ENCODE measurements at regions not wholly inside any gene's neighbourhood (a gene's known extent, or its start where the extent isn't known, plus 50 kb on each side); places are given as distances from the start of the nearest gene placed in this dataset.

- intact Hi-C loops (cut with micrococcal nuclease): no loop called here
- TF ChIP-seq, protein P1, sequence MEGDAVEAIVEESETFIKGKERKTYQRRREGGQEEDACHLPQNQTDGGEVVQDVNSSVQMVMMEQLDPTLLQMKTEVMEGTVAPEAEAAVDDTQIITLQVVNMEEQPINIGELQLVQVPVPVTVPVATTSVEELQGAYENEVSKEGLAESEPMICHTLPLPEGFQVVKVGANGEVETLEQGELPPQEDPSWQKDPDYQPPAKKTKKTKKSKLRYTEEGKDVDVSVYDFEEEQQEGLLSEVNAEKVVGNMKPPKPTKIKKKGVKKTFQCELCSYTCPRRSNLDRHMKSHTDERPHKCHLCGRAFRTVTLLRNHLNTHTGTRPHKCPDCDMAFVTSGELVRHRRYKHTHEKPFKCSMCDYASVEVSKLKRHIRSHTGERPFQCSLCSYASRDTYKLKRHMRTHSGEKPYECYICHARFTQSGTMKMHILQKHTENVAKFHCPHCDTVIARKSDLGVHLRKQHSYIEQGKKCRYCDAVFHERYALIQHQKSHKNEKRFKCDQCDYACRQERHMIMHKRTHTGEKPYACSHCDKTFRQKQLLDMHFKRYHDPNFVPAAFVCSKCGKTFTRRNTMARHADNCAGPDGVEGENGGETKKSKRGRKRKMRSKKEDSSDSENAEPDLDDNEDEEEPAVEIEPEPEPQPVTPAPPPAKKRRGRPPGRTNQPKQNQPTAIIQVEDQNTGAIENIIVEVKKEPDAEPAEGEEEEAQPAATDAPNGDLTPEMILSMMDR (IDR thresholded peaks at IDR 0.05): no peak
- Mint-ChIP-seq H3K27ac (no peak overlapping the region), H3K4me3 (no peak overlapping the region), H3K36me3 (ENCODE audit: low read depth) (no peaks in the 10 kb centered on the region), H3K9me3 (peaks cover 3% of the 10 kb centered on the region), H3K4me1 (no peaks in the 10 kb centered on the region), H3K27me3 (peaks cover 15% of the 10 kb centered on the region)
- ChIA-PET POLR2A (no interaction called here), CTCF (no interaction called here)
- no peak for ATAC-seq (ENCODE audit: low read depth)
- DNase-seq: no peak
Observed at GRCh38 chr3:72465853-72466252, 382.4 kb downstream of the SHQ1 start.

DNA sequence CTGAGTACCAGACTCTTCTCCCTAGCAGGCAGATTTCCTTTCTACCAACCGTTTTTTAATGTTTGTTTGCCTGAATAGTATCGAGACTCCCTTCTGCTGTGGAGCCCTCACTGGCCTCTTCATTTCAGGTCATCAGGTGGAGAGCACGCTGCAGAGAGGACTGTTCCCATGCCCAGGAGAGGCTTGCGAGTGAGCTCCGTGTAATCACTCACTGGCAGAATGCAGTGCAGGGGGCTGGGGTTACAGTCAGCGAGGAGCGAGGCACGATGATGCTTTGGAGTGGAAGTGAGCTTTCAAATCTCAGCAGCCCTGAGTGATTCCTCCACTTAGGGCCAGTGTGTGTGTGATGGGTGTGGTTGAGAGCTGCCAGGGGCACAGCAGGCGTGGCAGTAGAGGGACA is 385.2 kb downstream of the SHQ1 start:
- ChIA-PET POLR2A (no interaction called here), CTCF (no interaction called here)
- ATAC-seq (ENCODE audit: low read depth) (no peak), DNase-seq (no peak)
- Mint-ChIP-seq H3K27me3 (peaks cover 20% of the 10 kb centered on the region), H3K4me1 (no peaks in the 10 kb centered on the region), H3K36me3 (ENCODE audit: low read depth) (no peaks in the 10 kb centered on the region), H3K9me3 (no peaks in the 10 kb centered on the region), H3K4me3 (no peak overlapping the region), H3K27ac (no peak overlapping the region)
- intact Hi-C loops (cut with micrococcal nuclease): no loop called here
- TF ChIP-seq, protein P1 (IDR thresholded peaks at IDR 0.05): no peak

- CTCF ChIA-PET: no interaction called here
- TF ChIP-seq, protein P1 (IDR thresholded peaks at IDR 0.05): no peak
- POLR2A ChIA-PET: no interaction called here
- Mint-ChIP-seq H3K4me3 (no peak overlapping the region), H3K4me1 (no peaks in the 10 kb centered on the region), H3K27ac (no peak overlapping the region), H3K9me3 (no peaks in the 10 kb centered on the region), H3K27me3 (peaks cover 20% of the 10 kb centered on the region), H3K36me3 (ENCODE audit: low read depth) (no peaks in the 10 kb centered on the region)
- ATAC-seq (ENCODE audit: low read depth) (no peak), DNase-seq (no peak)
- intact Hi-C loops (cut with micrococcal nuclease): no loop called here
Observed at GRCh38 chr3:72462595-72463011, 385.6 kb downstream of the SHQ1 start.

- H3K4me3 Mint-ChIP-seq: no peak overlapping the region
- POLR2A ChIA-PET: no interaction called here
- no peaks in the 10 kb centered on the region for H3K4me1 Mint-ChIP-seq
- DNase-seq: no peak
- intact Hi-C loops (cut with micrococcal nuclease): no loop called here
- TF ChIP-seq, protein P1 (IDR thresholded peaks at IDR 0.05): no peak
- ATAC-seq (ENCODE audit: low read depth): no peak
- no peaks in the 10 kb centered on the region for H3K36me3 Mint-ChIP-seq (ENCODE audit: low read depth)
- no peaks in the 10 kb centered on the region for H3K9me3 Mint-ChIP-seq
- CTCF ChIA-PET: no interaction called here
- H3K27me3 Mint-ChIP-seq: peaks cover 20% of the 10 kb centered on the region
- no peak overlapping the region for H3K27ac Mint-ChIP-seq
Observed at GRCh38 chr3:72461787-72462186, 386.5 kb downstream of the SHQ1 start.

- H3K4me3 Mint-ChIP-seq: no peak overlapping the region
- H3K36me3 Mint-ChIP-seq (ENCODE audit: low read depth): no peaks in the 10 kb centered on the region
- ATAC-seq (ENCODE audit: low read depth) (no peak), DNase-seq (no peak)
- H3K27ac Mint-ChIP-seq: no peak overlapping the region
- no peaks in the 10 kb centered on the region for H3K9me3 Mint-ChIP-seq
- intact Hi-C loops (cut with micrococcal nuclease): no loop called here
- TF ChIP-seq, protein P1 (IDR thresholded peaks at IDR 0.05): no peak
- POLR2A ChIA-PET: interaction anchor here (0.6 kb wide), 1 partner anchor 35 kb away, joined by 3 read pairs; no protein-coding TSS in a partner anchor
- H3K4me1 Mint-ChIP-seq: no peaks in the 10 kb centered on the region
- H3K27me3 Mint-ChIP-seq: peaks cover 15% of the 10 kb centered on the region
- CTCF ChIA-PET: no interaction called here
Observed at GRCh38 chr3:72460205-72461174, 387.8 kb downstream of the SHQ1 start.
